Liver (tissue), 3 donors: ENCODE measurements at regions not wholly inside any gene's neighbourhood (a gene's known extent, or its start where the extent isn't known, plus 50 kb on each side); places are given as distances from the start of the nearest gene placed in this dataset.

Source experiments
- ATF3 ChIP-seq: IDR thresholded peaks from 2 replicates; pipeline ENCODE4 v1.6.1; 2016; ENCODE audit warnings: antibody characterized with exemption
- CTCF ChIP-seq: fragments of 150-350 bp; IDR thresholded peaks from 2 replicates; pipeline ENCODE4 v1.5.1; 2017; ENCODE audit warnings: improper control_type of control experiment, low read depth, low read length; ENCODE audit not compliant: missing input control
- EGR1 ChIP-seq, 2 donors: IDR thresholded peaks; 2 replicates each; pipeline ENCODE4 v1.6.1; 2016 to 2018; ENCODE audit warnings: antibody characterized with exemption in 2 of 2, low read depth in 2 of 2
- GABPA ChIP-seq, 2 donors: IDR thresholded peaks in 1 of 2; conservative IDR thresholded peaks in 1 of 2; 2 replicates each; pipeline ENCODE4 v1.6.1; 2016; ENCODE audit warnings: antibody characterized with exemption in 2 of 2, mild to moderate bottlenecking in 1 of 2, moderate library complexity in 1 of 2
- JUND ChIP-seq, 2 donors: IDR thresholded peaks; 2 replicates each; pipeline ENCODE4 v1.6.1; 2016; ENCODE audit warnings: antibody characterized with exemption in 2 of 2
- MAX ChIP-seq: IDR thresholded peaks from 2 replicates; pipeline ENCODE4 v1.6.1; 2016; ENCODE audit warnings: antibody characterized with exemption
- RAD21 ChIP-seq, 2 donors: IDR thresholded peaks; 2 replicates each; pipeline ENCODE4 v1.6.1; 2016; ENCODE audit warnings: antibody characterized with exemption in 2 of 2, mild to moderate bottlenecking in 2 of 2
- REST ChIP-seq: IDR thresholded peaks from 2 replicates; pipeline ENCODE4 v1.6.1; 2016; ENCODE audit warnings: antibody characterized with exemption, mild to moderate bottlenecking
- RXRA ChIP-seq, 2 donors: IDR thresholded peaks; 2 replicates each; pipeline ENCODE4 v1.6.1; 2017 to 2018; ENCODE audit warnings: antibody characterized with exemption in 2 of 2, mild to moderate bottlenecking in 1 of 2
- TAF1 ChIP-seq: conservative IDR thresholded peaks from 2 replicates; pipeline ENCODE4 v1.6.1; 2016; ENCODE audit warnings: antibody characterized with exemption, mild to moderate bottlenecking
- YY1 ChIP-seq: IDR thresholded peaks from 2 replicates; pipeline ENCODE4 v1.6.1; 2016; ENCODE audit warnings: antibody characterized with exemption, mild to moderate bottlenecking
- ZBTB33 ChIP-seq: IDR thresholded peaks from 2 replicates; pipeline ENCODE4 v1.6.1; 2016; ENCODE audit warnings: antibody characterized with exemption
- donor health status: healthy.
- donor health status: healthy.

- no peak for TF ChIP-seq CTCF
- no peak for TF ChIP-seq REST
- TF ChIP-seq ATF3: no peak
- no peak for TF ChIP-seq TAF1
- no peak for TF ChIP-seq EGR1 (IDR thresholded peaks at IDR 0.05; ENCODE audit: low read depth in 2 of 2)
- no peak for TF ChIP-seq ZBTB33
- TF ChIP-seq JUND (IDR thresholded peaks at IDR 0.05): no peak
- TF ChIP-seq GABPA (IDR thresholded peaks at IDR 0.05 in 1 of 2, conservative IDR thresholded peaks at IDR 0.05 in 1 of 2): no peak
- TF ChIP-seq YY1: no peak
- TF ChIP-seq MAX: no peak
- TF ChIP-seq RAD21 (IDR thresholded peaks at IDR 0.05): no peak
- no peak for TF ChIP-seq RXRA (IDR thresholded peaks at IDR 0.05)
Measured at GRCh38 chr5:162931501-162931900, 505.9 kb upstream of the CCNG1 start.
